GM12878 (cell line): ENCODE measurements at regions not wholly inside any gene's neighbourhood (a gene's known extent, or its start where the extent isn't known, plus 50 kb on each side); places are given as distances from the start of the nearest gene placed in this dataset.

Experiments used
- ATAC-seq: fragments of 200-7000 bp; cut with Tn5 transposase; 3 replicates; pipeline ENCODE4 v1.9.1; 2020; ENCODE audit warnings: mild to moderate bottlenecking, moderate library complexity
- BruUV-seq: library from RNA; stranded (reverse); fragments of 400-500 nt; replicated peaks from 2 replicates; lab custom pipeline; 2021; lab: Mats Ljungman, UMichigan
- CTCF ChIA-PET: fragments of 300-600 bp; sonication (Branson Sonifier 250); formaldehyde crosslinking; extraction: SDS; loops from one replicate; lab custom pipeline; 2021; ENCODE audit warnings: inconsistent platforms; lab: Yijun Ruan, JAX
- POLR2A ChIA-PET: fragments of 350-600 bp; formaldehyde crosslinking; extraction: SDS; loops from one replicate; lab custom pipeline; 2021; ENCODE audit warnings: inconsistent platforms; lab: Charles Lee
- RAD21 ChIA-PET: fragments of 300-600 bp; sonication (Branson Sonifier 250); formaldehyde crosslinking; loops from one replicate; lab custom pipeline; 2023; ENCODE audit warnings: antibody characterized with exemption; ENCODE audit not compliant: unreplicated experiment; lab: Charles Lee
- SMC1A ChIA-PET: fragments of 300-600 bp; sonication (Branson Sonifier 250); formaldehyde crosslinking; loops from one replicate; lab custom pipeline; 2023; ENCODE audit not compliant: unreplicated experiment, uncharacterized antibody; lab: Charles Lee
- DNase-seq: peaks from one replicate; pipeline ENCODE4 v3.0.0-alpha.2; 2011; ENCODE audit warnings: low read depth, low spot score
- FAIRE-seq: peaks from 3 replicates; lab custom pipeline; 2011; peaks lifted over from hg19 to GRCh38; lab: Jason Lieb, UNC
- H2AFZ ChIP-seq: 2 replicates; pipeline ENCODE4 v1.6.0; 2011; ENCODE audit warnings: low read depth, low read length, control low read depth; ENCODE audit not compliant: control insufficient read depth
- H3K27ac ChIP-seq: 2 replicates; pipeline ENCODE4 v1.5.1; 2011; ENCODE audit warnings: control low read depth; ENCODE audit not compliant: control insufficient read depth, insufficient read depth
- H3K27me3 ChIP-seq, 2 experiments: replicated peaks in 1 of 2; 2 replicates each; pipeline versions ENCODE4 v1.6.0 to v1.6.1; 2011; ENCODE audit warnings: low read length in 1 of 2; ENCODE audit not compliant: control insufficient read depth in 2 of 2, insufficient read depth in 2 of 2
- H3K36me3 ChIP-seq, 2 experiments: 2 replicates each; pipeline ENCODE4 v1.5.1; 2011; ENCODE audit warnings: low read length in 1 of 2; ENCODE audit not compliant: control insufficient read depth in 2 of 2, insufficient read depth in 2 of 2
- H3K4me1 ChIP-seq: 2 replicates; pipeline ENCODE4 v1.6.1; 2011; ENCODE audit warnings: mild to moderate bottlenecking, low read length, moderate library complexity, mixed read lengths; ENCODE audit not compliant: control insufficient read depth, insufficient read depth
- H3K4me2 ChIP-seq: 2 replicates; pipeline ENCODE4 v1.6.0; 2011; ENCODE audit warnings: control low read depth; ENCODE audit not compliant: control insufficient read depth, insufficient read depth
- H3K4me3 ChIP-seq: fragments of 200-600 bp; sonication (generic); 2 replicates; pipeline ENCODE4 v1.5.1; 2016
- H3K79me2 ChIP-seq: 2 replicates; pipeline ENCODE4 v1.6.0; 2011; ENCODE audit warnings: low read length; ENCODE audit not compliant: control insufficient read depth, insufficient read depth
- H3K9ac ChIP-seq: 2 replicates; pipeline ENCODE4 v1.8.0; 2011; ENCODE audit warnings: low read length, control low read depth, mixed read lengths; ENCODE audit not compliant: control insufficient read depth, insufficient read depth
- H3K9me3 ChIP-seq: replicated peaks from 3 replicates; pipeline ENCODE4 v1.5.1; 2011; ENCODE audit warnings: mild to moderate bottlenecking, low read length; ENCODE audit not compliant: control insufficient read depth, insufficient read depth
- H4K20me1 ChIP-seq: 2 replicates; pipeline ENCODE4 v1.6.0; 2011; ENCODE audit not compliant: control insufficient read depth, insufficient read depth
- HDAC6 ChIP-seq: fragments of 200-600 bp; sonication (generic); IDR thresholded peaks from one replicate; pipeline ENCODE4 v1.8.0; 2017; ENCODE audit warnings: antibody characterized with exemption; ENCODE audit not compliant: unreplicated experiment
- KLF5 ChIP-seq: fragments of 450-650 bp; IDR thresholded peaks from 2 replicates; pipeline ENCODE4 v1.6.1; 2014; ENCODE audit warnings: mild to moderate bottlenecking; ENCODE audit not compliant: partially characterized antibody
- RFX5 ChIP-seq: IDR thresholded peaks from 2 replicates; pipeline ENCODE4 v1.6.1; 2011; ENCODE audit warnings: low read depth, low read length, improper control_type of control experiment
- ZZZ3 ChIP-seq: IDR thresholded peaks from 2 replicates; pipeline ENCODE4 v1.6.1; 2011; ENCODE audit warnings: low read depth; ENCODE audit not compliant: control insufficient read depth, insufficient read length
- WGBS: methylation state at CpG from one replicate; pipeline ENCODE4 v1.1.6; 2016; ENCODE audit warnings: low lambda C conversion rate; ENCODE audit not compliant: insufficient replicate concordance, insufficient coverage; ENCODE audit errors: missing lambda C conversion rate; 5-methylcytosine and 5-hydroxymethylcytosine counted together
- in situ Hi-C: fragments of 300-500 bp; cut with MboI; formaldehyde crosslinking; loops from 9 replicates; pipeline ENCODE4 v1.14.3; 2018; ENCODE audit warnings: mixed read lengths
- intact Hi-C: fragments of 100-400 bp; cut with micrococcal nuclease; formaldehyde crosslinking; loops from one replicate; pipeline ENCODE4 v1.14.2; 2022; ENCODE audit not compliant: unreplicated experiment
- TF ChIP-seq, protein P1 (sequence below): fragments of 150-350 bp; IDR thresholded peaks from 2 replicates; pipeline ENCODE4 v1.6.1; 2016; ENCODE audit warnings: low read depth, low read length
- TF ChIP-seq, protein P2 (sequence below): fragments of 450-650 bp; IDR thresholded peaks from 2 replicates; pipeline ENCODE4 v1.6.1; 2016; ENCODE audit warnings: mild to moderate bottlenecking
- TF ChIP-seq, protein P3 (sequence below): fragments of 450-650 bp; formaldehyde crosslinking; IDR thresholded peaks from 2 replicates; pipeline ENCODE4 v1.5.0; 2022; ENCODE audit warnings: mild to moderate bottlenecking, missing genetic modification characterization

DNA sequence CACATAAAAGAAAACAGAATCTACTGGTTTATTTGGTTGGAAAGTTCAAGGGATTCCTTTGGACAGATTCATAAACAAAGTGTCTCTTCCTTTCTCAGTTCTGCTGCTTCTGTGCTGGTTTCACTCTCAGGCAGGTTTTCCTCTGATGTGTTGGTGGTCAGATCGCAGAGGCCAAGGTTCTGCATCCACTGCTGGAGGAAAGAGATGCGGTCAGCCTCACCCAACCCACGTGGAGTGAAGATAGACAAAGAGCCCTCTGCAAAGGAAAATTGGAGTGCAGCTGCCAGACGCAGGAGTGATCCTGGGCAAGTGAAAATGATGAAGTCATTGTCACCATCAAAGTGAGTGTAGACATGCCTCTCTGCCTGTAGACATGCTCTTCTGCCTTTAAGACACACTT is 352.0 kb downstream of the TSHZ3 start:
- no peak overlapping the region for H3K4me3 ChIP-seq

More for the DNA sequence above, 352.0 kb downstream of the TSHZ3 start:
- FAIRE-seq, result no peak
- Histone ChIP-seq H3K27ac (no peak overlapping the region), H3K27me3 (no peaks in the 10 kb centered on the region), H3K36me3 (no peaks in the 10 kb centered on the region), H2AFZ (no peak overlapping the region), H3K9me3 (no peaks in the 10 kb centered on the region), H4K20me1 (no peaks in the 10 kb centered on the region), H3K79me2 (no peaks in the 10 kb centered on the region), H3K4me2 (no peak overlapping the region), H3K9ac (no peak overlapping the region), H3K4me1 (no peaks in the 10 kb centered on the region)
- no TSS peak for BruUV-seq
- ChIA-PET CTCF (no interaction called here), SMC1A (no interaction called here), POLR2A (no interaction called here), RAD21 (no interaction called here)
- WGBS, result 13% methylated on average over 4 of the region's 4 CpGs
- no peak for DNase-seq
- TF ChIP-seq, protein P1, sequence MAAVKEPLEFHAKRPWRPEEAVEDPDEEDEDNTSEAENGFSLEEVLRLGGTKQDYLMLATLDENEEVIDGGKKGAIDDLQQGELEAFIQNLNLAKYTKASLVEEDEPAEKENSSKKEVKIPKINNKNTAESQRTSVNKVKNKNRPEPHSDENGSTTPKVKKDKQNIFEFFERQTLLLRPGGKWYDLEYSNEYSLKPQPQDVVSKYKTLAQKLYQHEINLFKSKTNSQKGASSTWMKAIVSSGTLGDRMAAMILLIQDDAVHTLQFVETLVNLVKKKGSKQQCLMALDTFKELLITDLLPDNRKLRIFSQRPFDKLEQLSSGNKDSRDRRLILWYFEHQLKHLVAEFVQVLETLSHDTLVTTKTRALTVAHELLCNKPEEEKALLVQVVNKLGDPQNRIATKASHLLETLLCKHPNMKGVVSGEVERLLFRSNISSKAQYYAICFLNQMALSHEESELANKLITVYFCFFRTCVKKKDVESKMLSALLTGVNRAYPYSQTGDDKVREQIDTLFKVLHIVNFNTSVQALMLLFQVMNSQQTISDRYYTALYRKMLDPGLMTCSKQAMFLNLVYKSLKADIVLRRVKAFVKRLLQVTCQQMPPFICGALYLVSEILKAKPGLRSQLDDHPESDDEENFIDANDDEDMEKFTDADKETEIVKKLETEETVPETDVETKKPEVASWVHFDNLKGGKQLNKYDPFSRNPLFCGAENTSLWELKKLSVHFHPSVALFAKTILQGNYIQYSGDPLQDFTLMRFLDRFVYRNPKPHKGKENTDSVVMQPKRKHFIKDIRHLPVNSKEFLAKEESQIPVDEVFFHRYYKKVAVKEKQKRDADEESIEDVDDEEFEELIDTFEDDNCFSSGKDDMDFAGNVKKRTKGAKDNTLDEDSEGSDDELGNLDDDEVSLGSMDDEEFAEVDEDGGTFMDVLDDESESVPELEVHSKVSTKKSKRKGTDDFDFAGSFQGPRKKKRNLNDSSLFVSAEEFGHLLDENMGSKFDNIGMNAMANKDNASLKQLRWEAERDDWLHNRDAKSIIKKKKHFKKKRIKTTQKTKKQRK, result no peak
- no peak for TF ChIP-seq RFX5
- TF ChIP-seq HDAC6, result no peak
- TF ChIP-seq ZZZ3, result no peak
- no peak for TF ChIP-seq KLF5
- TF ChIP-seq, protein P2, sequence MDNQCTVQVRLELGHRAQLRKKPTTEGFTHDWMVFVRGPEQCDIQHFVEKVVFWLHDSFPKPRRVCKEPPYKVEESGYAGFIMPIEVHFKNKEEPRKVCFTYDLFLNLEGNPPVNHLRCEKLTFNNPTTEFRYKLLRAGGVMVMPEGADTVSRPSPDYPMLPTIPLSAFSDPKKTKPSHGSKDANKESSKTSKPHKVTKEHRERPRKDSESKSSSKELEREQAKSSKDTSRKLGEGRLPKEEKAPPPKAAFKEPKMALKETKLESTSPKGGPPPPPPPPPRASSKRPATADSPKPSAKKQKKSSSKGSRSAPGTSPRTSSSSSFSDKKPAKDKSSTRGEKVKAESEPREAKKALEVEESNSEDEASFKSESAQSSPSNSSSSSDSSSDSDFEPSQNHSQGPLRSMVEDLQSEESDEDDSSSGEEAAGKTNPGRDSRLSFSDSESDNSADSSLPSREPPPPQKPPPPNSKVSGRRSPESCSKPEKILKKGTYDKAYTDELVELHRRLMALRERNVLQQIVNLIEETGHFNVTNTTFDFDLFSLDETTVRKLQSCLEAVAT, result no peak
- TF ChIP-seq, protein P3, sequence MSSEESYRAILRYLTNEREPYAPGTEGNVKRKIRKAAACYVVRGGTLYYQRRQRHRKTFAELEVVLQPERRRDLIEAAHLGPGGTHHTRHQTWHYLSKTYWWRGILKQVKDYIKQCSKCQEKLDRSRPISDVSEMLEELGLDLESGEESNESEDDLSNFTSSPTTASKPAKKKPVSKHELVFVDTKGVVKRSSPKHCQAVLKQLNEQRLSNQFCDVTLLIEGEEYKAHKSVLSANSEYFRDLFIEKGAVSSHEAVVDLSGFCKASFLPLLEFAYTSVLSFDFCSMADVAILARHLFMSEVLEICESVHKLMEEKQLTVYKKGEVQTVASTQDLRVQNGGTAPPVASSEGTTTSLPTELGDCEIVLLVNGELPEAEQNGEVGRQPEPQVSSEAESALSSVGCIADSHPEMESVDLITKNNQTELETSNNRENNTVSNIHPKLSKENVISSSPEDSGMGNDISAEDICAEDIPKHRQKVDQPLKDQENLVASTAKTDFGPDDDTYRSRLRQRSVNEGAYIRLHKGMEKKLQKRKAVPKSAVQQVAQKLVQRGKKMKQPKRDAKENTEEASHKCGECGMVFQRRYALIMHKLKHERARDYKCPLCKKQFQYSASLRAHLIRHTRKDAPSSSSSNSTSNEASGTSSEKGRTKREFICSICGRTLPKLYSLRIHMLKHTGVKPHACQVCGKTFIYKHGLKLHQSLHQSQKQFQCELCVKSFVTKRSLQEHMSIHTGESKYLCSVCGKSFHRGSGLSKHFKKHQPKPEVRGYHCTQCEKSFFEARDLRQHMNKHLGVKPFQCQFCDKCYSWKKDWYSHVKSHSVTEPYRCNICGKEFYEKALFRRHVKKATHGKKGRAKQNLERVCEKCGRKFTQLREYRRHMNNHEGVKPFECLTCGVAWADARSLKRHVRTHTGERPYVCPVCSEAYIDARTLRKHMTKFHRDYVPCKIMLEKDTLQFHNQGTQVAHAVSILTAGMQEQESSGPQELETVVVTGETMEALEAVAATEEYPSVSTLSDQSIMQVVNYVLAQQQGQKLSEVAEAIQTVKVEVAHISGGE (CRISPR knock-in tag), result no peak
- in situ Hi-C loops (no loop called here), intact Hi-C loops (no loop called here)
- no peak for ATAC-seq
